HepG2 (cell line): ENCODE measurements at regions not wholly inside any gene's neighbourhood (a gene's known extent, or its start where the extent isn't known, plus 50 kb on each side); places are given as distances from the start of the nearest gene placed in this dataset.

Source experiments
- ARID5B ChIP-seq: IDR thresholded peaks from 2 replicates; pipeline ENCODE4 v1.4.0; 2020; ENCODE audit warnings: mild to moderate bottlenecking, missing genetic modification reagents
- ATAD3A ChIP-seq: sonication (generic); formaldehyde crosslinking; IDR thresholded peaks from 2 replicates; pipeline ENCODE4 v1.4.0; 2020; ENCODE audit warnings: missing genetic modification reagents
- CHCHD3 ChIP-seq: sonication (generic); formaldehyde crosslinking; IDR thresholded peaks from 2 replicates; pipeline ENCODE4 v1.8.0; 2022; ENCODE audit warnings: mild to moderate bottlenecking, missing genetic modification reagents, moderate library complexity
- CREM ChIP-seq, 2 experiments: sonication (generic) in 1 of 2; formaldehyde crosslinking in 1 of 2; IDR thresholded peaks; 2 replicates each; pipeline versions ENCODE4 v1.4.0 to v1.6.1; 2016 to 2020; ENCODE audit warnings: antibody characterized with exemption in 1 of 2, mild to moderate bottlenecking in 1 of 2, missing genetic modification reagents in 1 of 2
- DNMT1 ChIP-seq: sonication (generic); formaldehyde crosslinking; IDR thresholded peaks from 2 replicates; pipeline ENCODE4 v1.5.1; 2020; ENCODE audit warnings: mild to moderate bottlenecking, missing genetic modification reagents
- HNF4G ChIP-seq, 2 experiments: sonication (generic) in 1 of 2; formaldehyde crosslinking in 1 of 2; IDR thresholded peaks; 2 replicates each; pipeline versions ENCODE4 v1.4.0 to v1.6.1; 2011 to 2020; ENCODE audit warnings: borderline replicate concordance in 2 of 2, low read depth in 2 of 2, mild to moderate bottlenecking in 2 of 2, low read length in 1 of 2, missing genetic modification reagents in 1 of 2, moderate library complexity in 1 of 2
- HNRNPUL1 ChIP-seq: fragments of 200-400 bp; formaldehyde crosslinking; IDR thresholded peaks from 2 replicates; pipeline ENCODE4 v1.6.1; 2017; ENCODE audit warnings: low read depth, mild to moderate bottlenecking, low read length, moderate library complexity
- IRF2 ChIP-seq: IDR thresholded peaks from 2 replicates; pipeline ENCODE4 v1.6.1; 2018; ENCODE audit warnings: missing genetic modification reagents, missing compliant biosample characterization
- KDM1A ChIP-seq: IDR thresholded peaks from 2 replicates; pipeline ENCODE4 v1.6.1; 2016; ENCODE audit warnings: missing compliant biosample characterization
- MNT ChIP-seq: fragments of 450-650 bp; IDR thresholded peaks from 2 replicates; pipeline ENCODE4 v1.6.1; 2016
- NFIB ChIP-seq: sonication (generic); formaldehyde crosslinking; IDR thresholded peaks from 2 replicates; pipeline ENCODE4 v1.9.0; 2021; ENCODE audit warnings: missing genetic modification reagents, mild to moderate bottlenecking, borderline replicate concordance
- ONECUT2 ChIP-seq: sonication (generic); formaldehyde crosslinking; IDR thresholded peaks from 2 replicates; pipeline ENCODE4 v1.4.0; 2020; ENCODE audit warnings: missing genetic modification reagents
- SP1 ChIP-seq, 2 experiments: fragments of 450-650 bp in 1 of 2; sonication (generic) in 1 of 2; formaldehyde crosslinking in 1 of 2; IDR thresholded peaks; 2 replicates each; pipeline versions ENCODE4 v1.4.0 to v1.6.1; 2016 to 2020; ENCODE audit warnings: missing genetic modification reagents in 1 of 2
- SPEN ChIP-seq: sonication (generic); formaldehyde crosslinking; IDR thresholded peaks from 2 replicates; pipeline ENCODE4 v1.5.1; 2020; ENCODE audit warnings: low read depth, mild to moderate bottlenecking, missing genetic modification reagents
- XRCC5 ChIP-seq: fragments of 200-400 bp; formaldehyde crosslinking; optimal IDR thresholded peaks from 2 replicates; pipeline ENCODE3; 2017; ENCODE audit warnings: mild to moderate bottlenecking, low read length
- ZBTB2 ChIP-seq: sonication (generic); formaldehyde crosslinking; IDR thresholded peaks from 2 replicates; pipeline ENCODE4 v1.8.0; 2022; ENCODE audit warnings: low read depth, missing genetic modification reagents
- ZFP90 ChIP-seq: sonication (generic); formaldehyde crosslinking; IDR thresholded peaks from 2 replicates; pipeline ENCODE4 v1.8.0; 2022; ENCODE audit warnings: missing genetic modification reagents, mild to moderate bottlenecking, inconsistent platforms, borderline replicate concordance
- ZGPAT ChIP-seq: IDR thresholded peaks from 2 replicates; pipeline ENCODE4 v1.6.1; 2016; ENCODE audit warnings: mild to moderate bottlenecking
- ZKSCAN1 ChIP-seq: fragments of 150-350 bp; IDR thresholded peaks from 2 replicates; pipeline ENCODE4 v1.6.1; 2014; ENCODE audit warnings: low read length
- ZNF747 ChIP-seq: sonication (generic); formaldehyde crosslinking; IDR thresholded peaks from 2 replicates; pipeline ENCODE4 v1.8.1; 2023; ENCODE audit warnings: missing genetic modification reagents, mild to moderate bottlenecking, borderline replicate concordance
- ZSCAN9 ChIP-seq: IDR thresholded peaks from 2 replicates; pipeline ENCODE4 v1.6.1; 2016; ENCODE audit warnings: borderline replicate concordance

GRCh38 chr16:21338537-21339268, 60.6 kb upstream of the CRYM start (continued):
- TF ChIP-seq MNT (peak; percentile 29; the same call in 1 of the 2 replicates), ZBTB2 (no peak), ZKSCAN1 (no peak), ARID5B (CRISPR knock-in tag) (peak; percentile 56; the same call in 1 of the 2 replicates), CREM (IDR thresholded peaks at IDR 0.05) (peak; percentile 23; the same call in 1 of the 2 replicates), CREM (CRISPR knock-in tag; IDR thresholded peaks at IDR 0.05) (no peak), ZFP90 (CRISPR knock-in tag) (0 out of 2 replicates have a peak, but pooled peaks have one; percentile 65), XRCC5 (no peak), ZGPAT (peak; percentile 51; the same call in 1 of the 2 replicates), CHCHD3 (CRISPR knock-in tag) (no peak), ZNF747 (CRISPR knock-in tag) (no peak), SP1 (IDR thresholded peaks at IDR 0.05) (no peak), SP1 (CRISPR knock-in tag; IDR thresholded peaks at IDR 0.05) (no peak), NFIB (no peak), HNRNPUL1 (no peak), KDM1A (CRISPR knock-in tag) (no peak), ONECUT2 (no peak), HNF4G (IDR thresholded peaks at IDR 0.05; ENCODE audit: borderline replicate concordance, low read depth, low read length) (peak; percentile 56; the same call in 1 of the 2 replicates), HNF4G (CRISPR knock-in tag; IDR thresholded peaks at IDR 0.05; ENCODE audit: borderline replicate concordance, low read depth) (no peak), ATAD3A (CRISPR knock-in tag) (no peak), IRF2 (CRISPR knock-in tag) (peak; percentile 17; the same call in 1 of the 2 replicates), DNMT1 (CRISPR knock-in tag) (no peak), ZSCAN9 (CRISPR knock-in tag) (no peak; the same call in 1 of the 2 replicates), SPEN (CRISPR knock-in tag) (no peak)
